GM18858 (cell line): ENCODE measurements at regions not wholly inside any gene's neighbourhood (a gene's known extent, or its start where the extent isn't known, plus 50 kb on each side); places are given as distances from the start of the nearest gene placed in this dataset.

ENCODE experiments used
- ATAC-seq: cut with Tn5 transposase; IDR thresholded peaks from one replicate; pipeline ENCODE4 v1.9.1; 2021; ENCODE audit not compliant: unreplicated experiment

GRCh38 chr16:55261301-55261700 is 62.7 kb upstream of the IRX6 start:
- ATAC-seq, result no peak

DNA sequence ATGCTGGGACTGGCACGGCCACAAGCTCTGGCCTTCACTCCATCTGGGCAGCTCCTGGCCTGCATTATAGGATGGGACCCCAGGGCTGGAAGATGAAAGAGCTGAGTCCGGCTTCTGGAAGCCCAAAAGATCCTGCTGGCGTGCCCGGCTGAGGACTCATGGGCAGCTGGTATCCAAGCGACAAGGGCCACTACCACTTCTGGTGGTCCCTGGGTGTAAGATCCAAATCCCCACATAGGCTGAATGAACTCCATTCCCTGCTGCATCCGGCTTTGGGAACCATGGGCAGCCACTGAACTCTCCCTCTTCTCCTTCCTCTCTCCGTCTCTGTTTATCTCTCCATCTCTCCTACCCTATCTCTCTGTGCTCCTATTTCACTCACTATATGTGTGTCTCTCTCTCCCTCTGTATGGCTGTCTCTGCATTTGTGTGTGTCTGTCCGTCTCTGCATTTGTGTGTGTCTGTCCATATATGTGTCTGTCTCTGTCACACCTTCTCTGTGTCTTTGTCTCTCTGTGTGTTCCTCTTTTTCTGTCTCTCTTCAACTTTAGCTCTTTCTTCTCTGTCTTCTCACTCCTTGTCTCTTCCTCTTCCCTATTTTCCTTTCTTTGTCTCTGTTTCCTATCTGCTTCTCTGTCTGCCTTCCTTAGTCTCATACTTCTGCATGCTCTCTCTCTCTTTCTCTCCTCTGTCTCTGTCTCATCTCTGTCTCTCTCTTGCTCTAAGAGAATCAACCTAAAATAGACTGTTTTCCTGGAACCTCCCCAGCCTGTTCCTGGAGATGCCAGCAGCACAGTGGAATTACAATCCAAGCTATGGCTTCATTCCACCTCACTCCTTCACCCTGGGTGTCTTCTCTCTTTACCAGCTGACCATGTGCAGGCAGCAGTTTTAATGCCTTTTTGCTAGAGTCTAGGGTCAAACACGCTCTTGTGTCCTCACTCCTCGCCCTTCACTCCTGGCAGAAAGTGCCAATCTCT is 60.4 kb upstream of the IRX6 start:
- ATAC-seq, result no peak

DNA sequence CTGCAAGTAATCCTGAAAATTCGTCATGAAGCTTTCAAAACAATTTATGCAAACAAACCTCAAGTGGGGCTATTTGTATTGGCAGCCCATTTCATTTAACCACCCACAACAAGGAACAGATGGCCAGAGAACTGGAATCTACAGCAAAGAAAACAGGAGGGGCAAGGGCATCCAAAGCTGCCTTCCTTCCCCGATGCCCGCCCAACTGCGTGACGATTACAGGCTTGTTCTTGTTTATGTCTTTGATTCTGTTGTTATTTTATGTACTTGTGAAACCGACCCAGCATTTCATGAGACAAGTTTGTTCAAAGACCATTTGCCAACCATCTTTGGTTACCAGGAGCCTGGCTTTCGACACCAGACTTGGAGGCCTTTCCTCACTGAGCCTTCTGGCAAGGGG is 59.1 kb upstream of the IRX6 start:
- no peak for ATAC-seq

DNA sequence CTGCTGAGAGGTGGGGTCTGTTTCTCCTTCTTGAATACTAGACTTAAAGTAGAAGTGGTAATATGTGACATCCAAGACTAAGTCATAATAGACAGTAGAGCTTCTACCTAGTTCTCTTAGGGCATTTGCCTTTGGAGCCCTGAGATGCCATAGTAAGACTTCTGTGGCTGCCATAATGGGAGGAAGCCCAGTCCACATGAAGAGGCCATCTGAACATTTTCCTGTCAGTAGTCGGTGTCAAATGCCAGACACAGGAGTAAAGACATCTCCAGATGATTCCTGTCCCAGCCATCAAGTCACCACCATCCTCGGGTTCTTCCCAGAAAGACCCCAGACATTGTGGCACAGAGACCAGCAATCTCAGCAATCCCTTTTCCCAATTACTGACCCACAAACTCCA is 58.1 kb upstream of the IRX6 start:
- no peak for ATAC-seq

- no peak for ATAC-seq
Observed at GRCh38 chr16:55271945-55272513, 52.0 kb upstream of the IRX6 start.

DNA sequence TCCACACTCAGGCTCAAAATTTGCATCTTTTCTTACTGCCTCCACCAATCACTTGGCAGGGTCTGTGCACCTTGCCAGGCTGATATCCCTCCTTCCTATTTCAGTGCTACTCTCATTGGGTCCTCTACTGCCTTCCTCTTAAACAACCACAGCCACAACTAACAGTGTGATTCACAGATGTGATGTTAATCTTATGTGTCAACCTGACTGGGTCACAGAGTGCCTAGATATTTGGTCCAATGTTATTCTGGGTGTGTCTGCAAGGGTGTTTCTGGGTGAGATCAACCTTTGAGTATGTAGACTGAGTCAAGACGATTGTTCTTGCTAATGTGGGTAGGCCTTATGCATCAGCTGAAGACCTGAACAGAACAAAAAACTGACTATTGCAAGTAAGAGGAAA is 51.3 kb upstream of the IRX6 start:
- ATAC-seq, result no peak

- ATAC-seq, result no peak
Observed at GRCh38 chr16:55273356-55273755, 50.6 kb upstream of the IRX6 start.

- ATAC-seq, result no peak
Observed at GRCh38 chr16:55273959-55274358, 50.0 kb upstream of the IRX6 start.
